ENCODE measurements at regions not wholly inside any gene's neighbourhood (a gene's known extent, or its start where the extent isn't known, plus 50 kb on each side); places are given as distances from the start of the nearest gene placed in this dataset.

GRCh38 chr9:75788006-75788634 lies 102.4 kb upstream of the PCSK5 start:
- no peak for TF ChIP-seq CTCF (IDR thresholded peaks at IDR 0.05)
- no peaks in the 10 kb centered on the region for H3K27me3 ChIP-seq (ENCODE audit: control insufficient read depth, insufficient read depth, low read length)
- H3K4me3 ChIP-seq (ENCODE audit: low read length): no peak overlapping the region
- no peak overlapping the region for H3K27ac ChIP-seq (ENCODE audit: low read length)
- Mint-ChIP-seq H3K4me3 (no peak overlapping the region), H3K27ac (no peak overlapping the region), H3K27me3 (ENCODE audit: low read depth in 2 of 2) (no peaks in the 10 kb centered on the region), H3K9me3 (peaks cover 4 to 5% of the 10 kb centered on the region in 2 donors), H3K36me3 (no peaks in the 10 kb centered on the region), H3K4me1 (no peaks in the 10 kb centered on the region)
- intact Hi-C loops (cut with micrococcal nuclease): no loop called here
- H3K36me3 ChIP-seq (ENCODE audit: control insufficient read depth, insufficient read depth, low read length): no peaks in the 10 kb centered on the region
- ATAC-seq (no peak), DNase-seq (no peak)
- WGBS (ENCODE audit: insufficient coverage): 63% methylated on average over 3 of the region's 3 CpGs
- no peaks in the 10 kb centered on the region for H3K4me1 ChIP-seq (ENCODE audit: control insufficient read depth, insufficient read depth, low read length)
- no peaks in the 10 kb centered on the region for H3K9me3 ChIP-seq (ENCODE audit: control insufficient read depth, insufficient read depth, low read length)

GRCh38 chr9:75797085-75797580 lies 93.3 kb upstream of the PCSK5 start:
- no peaks in the 10 kb centered on the region for H3K27me3 Mint-ChIP-seq (ENCODE audit: low read depth in 2 of 2)
- no peak for ATAC-seq
- H3K4me1 ChIP-seq (ENCODE audit: control insufficient read depth, insufficient read depth, low read length): no peaks in the 10 kb centered on the region
- no peaks in the 10 kb centered on the region for H3K36me3 ChIP-seq (ENCODE audit: control insufficient read depth, insufficient read depth, low read length)
- no peaks in the 10 kb centered on the region for H3K9me3 ChIP-seq (ENCODE audit: control insufficient read depth, insufficient read depth, low read length)
- WGBS (ENCODE audit: insufficient coverage): 81% methylated on average over 2 of the region's 2 CpGs
- intact Hi-C loops (cut with micrococcal nuclease): no loop called here
- peaks cover 3 to 4% of the 10 kb centered on the region in 2 donors for H3K9me3 Mint-ChIP-seq
- no peak overlapping the region for H3K4me3 ChIP-seq (ENCODE audit: low read length)
- H3K27me3 ChIP-seq (ENCODE audit: control insufficient read depth, insufficient read depth, low read length): no peaks in the 10 kb centered on the region
- TF ChIP-seq CTCF (IDR thresholded peaks at IDR 0.05): no peak
- no peak overlapping the region for H3K27ac Mint-ChIP-seq
- DNase-seq: no peak
- H3K4me1 Mint-ChIP-seq: no peaks in the 10 kb centered on the region
- H3K36me3 Mint-ChIP-seq: no peaks in the 10 kb centered on the region
- H3K4me3 Mint-ChIP-seq: no peak overlapping the region
- no peak overlapping the region for H3K27ac ChIP-seq (ENCODE audit: low read length)

- DNase-seq: no peak
- H3K4me3 Mint-ChIP-seq: no peak overlapping the region
- no peaks in the 10 kb centered on the region for H3K36me3 ChIP-seq (ENCODE audit: control insufficient read depth, insufficient read depth, low read length)
- no CpG with 5 or more reads among the region's 1 CpG for WGBS (ENCODE audit: insufficient coverage)
- no peaks in the 10 kb centered on the region for H3K27me3 ChIP-seq (ENCODE audit: control insufficient read depth, insufficient read depth, low read length)
- no peaks in the 10 kb centered on the region for H3K4me1 Mint-ChIP-seq
- intact Hi-C loops (cut with micrococcal nuclease): no loop called here
- H3K27ac Mint-ChIP-seq: no peak overlapping the region
- TF ChIP-seq CTCF (IDR thresholded peaks at IDR 0.05): no peak
- H3K4me3 ChIP-seq (ENCODE audit: low read length): no peak overlapping the region
- ATAC-seq: no peak
- peaks cover 3 to 4% of the 10 kb centered on the region in 2 donors for H3K9me3 Mint-ChIP-seq
- H3K4me1 ChIP-seq (ENCODE audit: control insufficient read depth, insufficient read depth, low read length): no peaks in the 10 kb centered on the region
- H3K36me3 Mint-ChIP-seq: no peaks in the 10 kb centered on the region
- H3K9me3 ChIP-seq (ENCODE audit: control insufficient read depth, insufficient read depth, low read length): no peaks in the 10 kb centered on the region
- no peaks in the 10 kb centered on the region for H3K27me3 Mint-ChIP-seq (ENCODE audit: low read depth in 2 of 2)
- no peak overlapping the region for H3K27ac ChIP-seq (ENCODE audit: low read length)
Measured at GRCh38 chr9:75798505-75798904, 92.0 kb upstream of the PCSK5 start.

GRCh38 chr9:75803130-75803529 lies 87.3 kb upstream of the PCSK5 start:
- no peak for ATAC-seq
- Mint-ChIP-seq H3K36me3 (no peaks in the 10 kb centered on the region), H3K9me3 (peaks cover 0 to 3% of the 10 kb centered on the region in 2 donors), H3K4me3 (no peak overlapping the region), H3K27ac (no peak overlapping the region), H3K4me1 (no peaks in the 10 kb centered on the region), H3K27me3 (ENCODE audit: low read depth in 2 of 2) (no peaks in the 10 kb centered on the region)
- Histone ChIP-seq H3K4me1 (ENCODE audit: control insufficient read depth, insufficient read depth, low read length) (no peaks in the 10 kb centered on the region), H3K36me3 (ENCODE audit: control insufficient read depth, insufficient read depth, low read length) (no peaks in the 10 kb centered on the region), H3K9me3 (ENCODE audit: control insufficient read depth, insufficient read depth, low read length) (no peaks in the 10 kb centered on the region), H3K27me3 (ENCODE audit: control insufficient read depth, insufficient read depth, low read length) (no peaks in the 10 kb centered on the region), H3K27ac (ENCODE audit: low read length) (no peak overlapping the region), H3K4me3 (ENCODE audit: low read length) (no peak overlapping the region)
- intact Hi-C loops (cut with micrococcal nuclease): no loop called here
- no peak for DNase-seq
- no peak for TF ChIP-seq CTCF (IDR thresholded peaks at IDR 0.05)

Data from natural killer cell (primary cell).